ENCODE measurements at regions not wholly inside any gene's neighbourhood (a gene's known extent, or its start where the extent isn't known, plus 50 kb on each side); places are given as distances from the start of the nearest gene placed in this dataset.
"Not testable (repeated sequence)": the region's sequence is repeated elsewhere in the genome, so short reads cannot be mapped to it uniquely, and the experiment has no call there.

DNA sequence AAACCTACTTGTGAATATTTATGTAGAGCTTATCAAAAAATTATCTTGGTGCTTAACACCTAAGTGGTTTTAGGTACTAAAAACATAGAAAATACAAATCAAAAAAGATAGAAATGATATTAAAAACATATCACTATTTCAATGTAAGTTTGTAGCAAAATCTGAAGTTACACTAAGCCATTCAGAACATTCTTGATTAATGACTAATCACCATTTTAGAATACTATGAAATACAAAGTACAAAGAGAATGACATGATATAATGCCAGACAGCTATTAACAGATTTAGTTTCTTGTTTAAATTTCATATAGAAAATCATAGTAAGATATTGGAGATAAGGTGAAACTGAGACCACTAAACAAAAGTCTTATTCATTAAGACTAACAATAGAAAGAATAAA, 169.7 kb upstream of the AGTR1 start:
- no peak overlapping the region for H3K4me3 Mint-ChIP-seq
- no peaks in the 10 kb centered on the region for H3K4me1 Mint-ChIP-seq (ENCODE audit: low read depth)
- ATAC-seq (no peak), DNase-seq (no peak)
- H3K36me3 Mint-ChIP-seq (ENCODE audit: low read depth): no peaks in the 10 kb centered on the region
- no peaks in the 10 kb centered on the region for H3K27me3 Mint-ChIP-seq (ENCODE audit: low read depth)
- peaks cover 4% of the 10 kb centered on the region for H3K9me3 Mint-ChIP-seq (ENCODE audit: insufficient read depth)
- H3K27ac Mint-ChIP-seq: no peak overlapping the region
- POLR2A ChIA-PET: no interaction called here
- CTCF ChIA-PET: no interaction called here

GRCh38 chr3:148531836-148532235, 165.9 kb upstream of the AGTR1 start:
- Mint-ChIP-seq H3K4me1 (ENCODE audit: low read depth) (no peaks in the 10 kb centered on the region), H3K9me3 (ENCODE audit: insufficient read depth) (no peaks in the 10 kb centered on the region), H3K4me3 (no peak overlapping the region), H3K36me3 (ENCODE audit: low read depth) (no peaks in the 10 kb centered on the region), H3K27ac (no peak overlapping the region), H3K27me3 (ENCODE audit: low read depth) (no peaks in the 10 kb centered on the region)
- POLR2A ChIA-PET: no interaction called here
- ATAC-seq (no peak), DNase-seq (no peak)
- CTCF ChIA-PET: no interaction called here

DNA sequence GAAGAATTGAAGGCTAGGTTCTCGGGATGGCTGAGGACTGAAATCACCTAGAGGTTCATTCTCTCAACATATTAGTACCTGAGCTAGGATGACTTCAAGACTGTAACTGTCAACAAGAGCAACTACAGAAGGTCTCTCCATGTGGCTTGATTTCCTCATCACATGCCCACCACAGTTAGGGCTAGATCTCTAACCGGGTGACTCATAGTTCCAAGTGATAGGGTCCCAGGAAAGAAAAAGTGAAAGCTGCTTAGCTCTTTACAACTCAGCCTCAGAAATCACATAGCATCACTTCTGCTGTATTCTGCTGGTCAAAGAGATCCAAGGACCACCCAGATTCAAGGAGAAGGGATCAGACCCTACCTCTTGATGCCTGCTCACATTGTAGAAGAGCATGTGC, 165.4 kb upstream of the AGTR1 start:
- ATAC-seq: no peak
- Mint-ChIP-seq H3K27ac (no peak overlapping the region), H3K9me3 (ENCODE audit: insufficient read depth) (no peaks in the 10 kb centered on the region), H3K36me3 (ENCODE audit: low read depth) (no peaks in the 10 kb centered on the region), H3K4me3 (no peak overlapping the region), H3K4me1 (ENCODE audit: low read depth) (no peaks in the 10 kb centered on the region), H3K27me3 (ENCODE audit: low read depth) (no peaks in the 10 kb centered on the region)
- POLR2A ChIA-PET: no interaction called here
- DNase-seq: no peak
- CTCF ChIA-PET: no interaction called here

DNA sequence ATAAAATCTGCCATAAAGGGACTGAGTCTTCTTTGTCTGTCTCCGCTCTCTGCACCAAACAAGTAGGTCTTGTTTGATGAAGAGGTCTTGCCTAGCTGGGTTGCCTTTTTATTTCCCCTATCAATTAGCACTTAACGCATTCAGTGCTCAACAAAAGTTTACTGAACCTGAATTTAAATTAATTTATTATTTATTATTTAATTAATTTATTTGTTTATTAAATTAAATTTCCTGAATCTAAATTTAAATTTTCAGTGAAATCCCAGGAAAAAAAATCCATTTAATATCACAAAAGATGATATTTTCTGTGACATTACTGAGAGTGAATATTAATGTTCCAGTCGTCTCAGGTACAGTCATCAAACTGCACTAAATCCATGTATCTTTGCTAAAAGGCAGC, 164.9 kb upstream of the AGTR1 start:
- H3K4me3 Mint-ChIP-seq: no peak overlapping the region
- H3K4me1 Mint-ChIP-seq (ENCODE audit: low read depth): no peaks in the 10 kb centered on the region
- H3K27ac Mint-ChIP-seq: no peak overlapping the region
- DNase-seq (no peak), ATAC-seq (no peak)
- no peaks in the 10 kb centered on the region for H3K36me3 Mint-ChIP-seq (ENCODE audit: low read depth)
- no peaks in the 10 kb centered on the region for H3K9me3 Mint-ChIP-seq (ENCODE audit: insufficient read depth)
- no peaks in the 10 kb centered on the region for H3K27me3 Mint-ChIP-seq (ENCODE audit: low read depth)
- ChIA-PET POLR2A (no interaction called here), CTCF (no interaction called here)

DNA sequence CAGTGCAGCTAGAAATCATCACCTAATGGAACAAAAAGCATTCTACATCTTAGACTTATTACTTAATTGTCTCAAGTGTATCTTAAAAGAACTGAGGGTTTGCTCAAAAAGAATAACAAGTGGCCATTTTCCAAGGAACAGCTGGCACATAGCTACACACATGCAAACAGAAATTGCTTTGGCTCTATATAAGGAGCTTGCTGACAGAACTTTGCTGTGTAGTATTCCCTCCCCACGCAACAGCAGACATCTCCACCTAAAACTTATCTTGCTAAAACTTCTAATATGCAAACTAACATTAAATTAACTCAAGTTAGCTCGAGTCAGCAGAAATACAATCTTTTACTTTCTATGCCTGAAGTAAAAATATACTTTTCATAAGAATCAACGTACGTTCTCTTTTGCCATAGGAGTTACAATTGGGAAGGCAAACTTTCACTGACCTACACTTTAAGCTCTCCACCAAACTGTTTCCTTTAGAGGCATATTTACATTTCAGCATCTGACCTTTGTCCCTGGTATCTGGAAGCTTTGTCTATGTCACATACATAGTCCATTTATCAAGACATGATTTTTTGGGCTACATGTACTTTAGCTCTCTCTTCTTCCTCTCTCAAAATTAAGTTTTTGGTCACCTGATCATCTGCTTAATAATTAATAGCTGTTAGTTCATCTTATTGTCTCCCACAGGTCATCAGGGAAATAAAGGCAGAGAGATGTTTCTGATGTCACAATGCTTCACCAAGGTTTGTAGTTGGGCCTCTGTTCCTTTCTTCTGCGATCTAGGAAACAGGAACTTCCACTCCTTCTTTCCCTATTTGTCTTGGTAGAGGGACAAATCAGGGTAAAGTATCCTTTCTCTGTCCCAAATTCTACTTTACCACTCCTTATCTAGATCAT, 163.4 kb upstream of the AGTR1 start:
- H3K9me3 Mint-ChIP-seq (ENCODE audit: insufficient read depth): no peaks in the 10 kb centered on the region
- ATAC-seq (no peak), DNase-seq (no peak)
- H3K4me1 Mint-ChIP-seq (ENCODE audit: low read depth): no peaks in the 10 kb centered on the region
- H3K27ac Mint-ChIP-seq: no peak overlapping the region
- H3K4me3 Mint-ChIP-seq: no peak overlapping the region
- H3K36me3 Mint-ChIP-seq (ENCODE audit: low read depth): no peaks in the 10 kb centered on the region
- H3K27me3 Mint-ChIP-seq (ENCODE audit: low read depth): no peaks in the 10 kb centered on the region
- CTCF ChIA-PET: no interaction called here
- POLR2A ChIA-PET: interaction anchor here (0.6 kb wide), 1 partner anchor 85 kb away, joined by 3 read pairs; no protein-coding TSS in a partner anchor

DNA sequence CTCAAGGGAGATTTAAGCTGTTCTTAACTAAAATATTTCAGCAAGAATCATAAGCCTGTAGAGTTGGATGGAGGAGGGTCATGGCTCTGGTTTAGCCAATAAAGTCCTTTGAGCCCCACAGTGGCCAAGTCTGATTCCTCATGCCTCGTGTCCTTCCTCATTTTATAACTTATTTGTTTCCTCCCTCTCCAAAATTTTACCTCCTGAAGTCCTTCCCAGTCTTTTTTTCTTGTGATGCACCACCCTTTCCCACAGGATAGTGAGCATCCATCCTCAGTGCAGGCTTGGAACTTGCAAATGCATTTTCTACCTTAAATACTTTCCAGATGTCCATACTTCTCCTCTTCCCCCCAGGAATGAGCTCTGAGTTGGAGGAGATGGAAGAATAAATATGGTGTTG, 162.7 kb upstream of the AGTR1 start:
- no peak for DNase-seq
- Mint-ChIP-seq H3K4me3 (no peak overlapping the region), H3K9me3 (ENCODE audit: insufficient read depth) (no peaks in the 10 kb centered on the region), H3K4me1 (ENCODE audit: low read depth) (no peaks in the 10 kb centered on the region), H3K27ac (no peak overlapping the region), H3K36me3 (ENCODE audit: low read depth) (no peaks in the 10 kb centered on the region), H3K27me3 (ENCODE audit: low read depth) (no peaks in the 10 kb centered on the region)
- ChIA-PET CTCF (no interaction called here), POLR2A (interaction anchor here (0.6 kb wide), 1 partner anchor 85 kb away, joined by 3 read pairs; no protein-coding TSS in a partner anchor)
- ATAC-seq: no peak

DNA sequence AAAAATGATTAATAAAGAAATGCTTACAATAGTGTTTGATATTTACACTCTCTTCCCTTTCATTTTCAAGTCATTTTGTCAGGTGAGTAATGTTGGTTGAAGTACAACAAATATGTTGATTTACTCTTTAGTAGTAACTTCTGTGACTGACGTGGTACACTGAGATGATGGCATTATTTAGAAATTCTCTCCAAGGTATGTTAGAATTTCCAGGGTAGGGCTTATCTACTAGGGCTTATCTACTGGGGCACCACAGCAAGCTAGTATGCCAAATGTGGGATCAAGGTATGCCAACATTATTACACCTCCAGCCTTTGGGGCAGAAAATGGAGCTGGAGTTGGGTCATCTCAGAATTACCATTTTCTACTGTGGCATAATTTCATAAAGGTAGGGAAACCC, 157.4 kb upstream of the AGTR1 start:
- Mint-ChIP-seq H3K4me1 (ENCODE audit: low read depth) (no peaks in the 10 kb centered on the region), H3K27ac (no peak overlapping the region), H3K27me3 (ENCODE audit: low read depth) (no peaks in the 10 kb centered on the region), H3K36me3 (ENCODE audit: low read depth) (no peaks in the 10 kb centered on the region), H3K9me3 (ENCODE audit: insufficient read depth) (no peaks in the 10 kb centered on the region), H3K4me3 (no peak overlapping the region)
- POLR2A ChIA-PET: no interaction called here
- ATAC-seq: no peak
- DNase-seq: no peak
- CTCF ChIA-PET: no interaction called here

GRCh38 chr3:148540851-148541250, 156.9 kb upstream of the AGTR1 start:
- no peak overlapping the region for H3K4me3 Mint-ChIP-seq
- ATAC-seq: no peak

GRCh38 chr3:148546959-148547358, 150.7 kb upstream of the AGTR1 start:
- no peaks in the 10 kb centered on the region for H3K4me1 Mint-ChIP-seq (ENCODE audit: low read depth)
- CTCF ChIA-PET: no interaction called here
- POLR2A ChIA-PET: no interaction called here
- H3K27ac Mint-ChIP-seq: no peak overlapping the region
- no peaks in the 10 kb centered on the region for H3K36me3 Mint-ChIP-seq (ENCODE audit: low read depth)
- DNase-seq (no peak), ATAC-seq (no peak)
- H3K4me3 Mint-ChIP-seq: no peak overlapping the region
- no peaks in the 10 kb centered on the region for H3K27me3 Mint-ChIP-seq (ENCODE audit: low read depth)
- no peaks in the 10 kb centered on the region for H3K9me3 Mint-ChIP-seq (ENCODE audit: insufficient read depth)

More at GRCh38 chr3:148540851-148541250, 156.9 kb upstream of the AGTR1 start:
- no peak for DNase-seq
- Mint-ChIP-seq H3K27ac (no peak overlapping the region), H3K4me1 (ENCODE audit: low read depth) (no peaks in the 10 kb centered on the region), H3K27me3 (ENCODE audit: low read depth) (no peaks in the 10 kb centered on the region), H3K36me3 (ENCODE audit: low read depth) (no peaks in the 10 kb centered on the region), H3K9me3 (ENCODE audit: insufficient read depth) (no peaks in the 10 kb centered on the region)
- ChIA-PET CTCF (no interaction called here), POLR2A (no interaction called here)

GRCh38 chr3:148551767-148552260, 145.9 kb upstream of the AGTR1 start:
- no peaks in the 10 kb centered on the region for H3K36me3 Mint-ChIP-seq (ENCODE audit: low read depth)
- ChIA-PET POLR2A (no interaction called here), CTCF (no interaction called here)
- H3K9me3 Mint-ChIP-seq (ENCODE audit: insufficient read depth): no peaks in the 10 kb centered on the region
- H3K4me3 Mint-ChIP-seq: no peak overlapping the region
- H3K27me3 Mint-ChIP-seq (ENCODE audit: low read depth): no peaks in the 10 kb centered on the region
- ATAC-seq (no peak), DNase-seq (no peak)
- H3K27ac Mint-ChIP-seq: no peak overlapping the region
- H3K4me1 Mint-ChIP-seq (ENCODE audit: low read depth): no peaks in the 10 kb centered on the region

GRCh38 chr3:148554367-148554766, 143.3 kb upstream of the AGTR1 start:
- Mint-ChIP-seq H3K36me3 (ENCODE audit: low read depth) (no peaks in the 10 kb centered on the region), H3K27me3 (ENCODE audit: low read depth) (no peaks in the 10 kb centered on the region), H3K27ac (no peak overlapping the region), H3K9me3 (ENCODE audit: insufficient read depth) (peaks cover 3% of the 10 kb centered on the region), H3K4me1 (ENCODE audit: low read depth) (no peaks in the 10 kb centered on the region), H3K4me3 (no peak overlapping the region)
- DNase-seq (no peak), ATAC-seq (no peak)
- CTCF ChIA-PET: no interaction called here
- POLR2A ChIA-PET: no interaction called here

GRCh38 chr3:148556664-148557063, 141.0 kb upstream of the AGTR1 start:
- H3K9me3 Mint-ChIP-seq (ENCODE audit: insufficient read depth): peaks cover 10% of the 10 kb centered on the region
- no peaks in the 10 kb centered on the region for H3K4me1 Mint-ChIP-seq (ENCODE audit: low read depth)
- no peaks in the 10 kb centered on the region for H3K36me3 Mint-ChIP-seq (ENCODE audit: low read depth)
- ChIA-PET CTCF (no interaction called here), POLR2A (no interaction called here)
- ATAC-seq (no peak), DNase-seq (no peak)
- no peak overlapping the region for H3K27ac Mint-ChIP-seq
- H3K4me3 Mint-ChIP-seq: no peak overlapping the region
- no peaks in the 10 kb centered on the region for H3K27me3 Mint-ChIP-seq (ENCODE audit: low read depth)

DNA sequence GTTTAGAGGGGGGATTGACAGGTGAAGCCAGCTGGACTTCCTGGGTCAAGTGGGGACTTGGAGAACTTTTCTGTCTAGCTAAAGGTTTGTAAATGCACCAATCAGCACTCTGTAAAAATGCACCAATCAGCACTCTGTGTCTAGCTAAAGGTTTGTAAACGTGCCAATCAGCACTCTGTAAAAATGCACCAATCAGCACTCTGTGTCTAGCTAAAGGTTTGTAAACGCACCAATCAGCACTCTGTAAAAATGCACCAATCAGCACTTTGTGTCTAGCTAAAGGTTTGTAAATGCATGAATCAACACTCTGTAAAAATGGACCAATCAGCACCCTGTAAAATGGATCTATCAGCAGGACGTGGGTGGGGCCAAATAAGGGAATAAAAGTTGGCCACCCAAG, 120.1 kb upstream of the AGTR1 start:
- ATAC-seq; H3K4me3 Mint-ChIP-seq; H3K27me3 Mint-ChIP-seq (ENCODE audit: low read depth); POLR2A ChIA-PET; DNase-seq; H3K4me1 Mint-ChIP-seq (ENCODE audit: low read depth); H3K27ac Mint-ChIP-seq; CTCF ChIA-PET; H3K36me3 Mint-ChIP-seq (ENCODE audit: low read depth): not testable (repeated sequence)
- H3K9me3 Mint-ChIP-seq (ENCODE audit: insufficient read depth): peaks cover 14% of the 10 kb centered on the region

Measured in activated CD8-positive, alpha-beta T cell treated with anti-CD3 and anti-CD28 coated beads, Interleukin-2, amount 10 ng/mL, durations not matched to agents 7 days and 5 days (primary cell).